Psoas muscle (tissue), 7 donors: ENCODE measurements at regions not wholly inside any gene's neighbourhood (a gene's known extent, or its start where the extent isn't known, plus 50 kb on each side); places are given as distances from the start of the nearest gene placed in this dataset.

Experiments
- ATAC-seq, 4 donors: fragments of 200-7000 bp; cut with Tn5 transposase; one replicate each; pipeline ENCODE4 v1.9.1; 2020; ENCODE audit warnings: moderate library complexity in 3 of 4, mild to moderate bottlenecking in 2 of 4
- DNase-seq, 2 donors: peaks; one replicate each; pipeline ENCODE4 v3.0.0-alpha.2; 2020
- H3K27ac ChIP-seq: fragments of 200-600 bp; one replicate; pipeline ENCODE4 v1.8.0; 2022
- H3K27me3 ChIP-seq, 3 donors: fragments of 200-600 bp in 1 of 3; one replicate each; pipeline versions ENCODE4 v1.6.1 to v1.8.0; 2013 to 2022; ENCODE audit warnings: low read length in 2 of 3, mild to moderate bottlenecking in 2 of 3, moderate library complexity in 1 of 3; ENCODE audit not compliant: insufficient read depth in 3 of 3
- H3K36me3 ChIP-seq, 2 donors: fragments of 200-600 bp in 1 of 2; one replicate each; pipeline versions ENCODE4 v1.6.1 to v1.8.0; 2013 to 2022; ENCODE audit warnings: low read depth in 1 of 2, mild to moderate bottlenecking in 1 of 2, moderate library complexity in 1 of 2; ENCODE audit not compliant: insufficient read depth in 1 of 2
- H3K4me1 ChIP-seq: fragments of 200-600 bp; one replicate; pipeline ENCODE4 v1.8.0; 2022
- H3K4me3 ChIP-seq: fragments of 200-600 bp; one replicate; pipeline ENCODE4 v1.8.0; 2022; ENCODE audit warnings: mild to moderate bottlenecking
- H3K9me3 ChIP-seq: fragments of 200-600 bp; one replicate; pipeline ENCODE4 v1.8.0; 2022
- CTCF ChIP-seq: fragments of 200-600 bp; IDR thresholded peaks from one replicate; pipeline ENCODE4 v1.8.0; 2022; ENCODE audit warnings: antibody characterized with exemption
- whole genome bisulfite sequencing, 3 donors: extraction: QIAGEN DNeasy Blood & Tissue Kit; methylation state at CpG; one replicate each; pipeline versions ENCODE4 v1.1.6 to v1.1.7; 2013; 5-methylcytosine and 5-hydroxymethylcytosine counted together
- intact Hi-C, 2 donors: fragments of 100-400 bp; cut with DNase I; formaldehyde crosslinking; loops; one replicate each; pipeline versions ENCODE4 v1.11.0 to v1.14.2; 2022
- donor health status: healthy with polysubstance abuse.
- donor health status: DM: no; HTN: no; CAD: no; lungs with moderate emphysema.
- donor health status: Bipolar disorder and iron deficiency.
- donor health status: healthy.
- donor health status: DM: yes; HTN: yes; CAD: no.
- donor health status: DM: no; HTN: no; CAD: no.
- donor health status: DM: yes; HTN: yes; CAD: no.

GRCh38 chr4:179268791-179269190 lies 1826.6 kb upstream of the AGA start:
- ATAC-seq (no peak), DNase-seq (no peak)
- 86 to 93% (median 91%) methylated on average over 2 of the region's 2 CpGs for WGBS, 3 donors
- intact Hi-C loops: no loop called here
- no peak overlapping the region for H3K4me3 ChIP-seq
- no peaks in the 10 kb centered on the region for H3K36me3 ChIP-seq
- peaks cover 9% of the 10 kb centered on the region for H3K9me3 ChIP-seq
- H3K4me1 ChIP-seq: no peaks in the 10 kb centered on the region
- H3K27ac ChIP-seq: no peak overlapping the region
- no peak for TF ChIP-seq CTCF
- no peaks in the 10 kb centered on the region for H3K27me3 ChIP-seq

GRCh38 chr4:179272282-179272681 lies 1830.0 kb upstream of the AGA start:
- H3K4me3 ChIP-seq: no peak overlapping the region
- H3K9me3 ChIP-seq: no peaks in the 10 kb centered on the region
- H3K27ac ChIP-seq: no peak overlapping the region
- H3K36me3 ChIP-seq: no peaks in the 10 kb centered on the region
- H3K27me3 ChIP-seq: no peaks in the 10 kb centered on the region
- DNase-seq (no peak), ATAC-seq (no peak)
- intact Hi-C loops: no loop called here
- no peak for TF ChIP-seq CTCF
- no peaks in the 10 kb centered on the region for H3K4me1 ChIP-seq

GRCh38 chr4:179278647-179279046 lies 1836.4 kb upstream of the AGA start:
- Histone ChIP-seq H3K9me3 (no peaks in the 10 kb centered on the region), H3K4me3 (no peak overlapping the region), H3K4me1 (no peaks in the 10 kb centered on the region), H3K36me3 (no peaks in the 10 kb centered on the region), H3K27me3 (no peaks in the 10 kb centered on the region), H3K27ac (no peak overlapping the region)
- no peak for DNase-seq
- no peak for TF ChIP-seq CTCF
- no peak for ATAC-seq
- intact Hi-C loops: no loop called here
- 36 to 40% (median 37%) methylated on average over 2 of the region's 2 CpGs for WGBS, 3 donors

GRCh38 chr4:179285696-179286095 lies 1843.5 kb upstream of the AGA start:
- no peaks in the 10 kb centered on the region for H3K36me3 ChIP-seq
- DNase-seq (no peak), ATAC-seq (no peak)
- intact Hi-C loops: no loop called here
- no peaks in the 10 kb centered on the region for H3K9me3 ChIP-seq
- no peak for TF ChIP-seq CTCF
- WGBS, 3 donors: 82 to 91% (median 82%) methylated on average over 3 of the region's 3 CpGs
- no peak overlapping the region for H3K27ac ChIP-seq
- H3K4me1 ChIP-seq: no peaks in the 10 kb centered on the region
- no peak overlapping the region for H3K4me3 ChIP-seq
- H3K27me3 ChIP-seq: no peaks in the 10 kb centered on the region

- TF ChIP-seq CTCF: no peak
- Histone ChIP-seq H3K4me1 (no peaks in the 10 kb centered on the region), H3K36me3 (no peaks in the 10 kb centered on the region), H3K9me3 (no peaks in the 10 kb centered on the region), H3K4me3 (no peak overlapping the region), H3K27me3 (no peaks in the 10 kb centered on the region), H3K27ac (no peak overlapping the region)
- intact Hi-C loops: no loop called here
- no peak for ATAC-seq
- no peak for DNase-seq
Observed at GRCh38 chr4:179291657-179292056, 1849.4 kb upstream of the AGA start.
